NCI-H2196 treated with DMSO at 0.1 percent for 48 hours (cell line): ENCODE measurements at regions not wholly inside any gene's neighbourhood (a gene's known extent, or its start where the extent isn't known, plus 50 kb on each side); places are given as distances from the start of the nearest gene placed in this dataset.

ENCODE experiments used
- DNase-seq: peaks from one replicate; lab custom pipeline; 2025; ENCODE audit not compliant: unreplicated experiment; lab: John Stamatoyannopoulos, UW

DNA sequence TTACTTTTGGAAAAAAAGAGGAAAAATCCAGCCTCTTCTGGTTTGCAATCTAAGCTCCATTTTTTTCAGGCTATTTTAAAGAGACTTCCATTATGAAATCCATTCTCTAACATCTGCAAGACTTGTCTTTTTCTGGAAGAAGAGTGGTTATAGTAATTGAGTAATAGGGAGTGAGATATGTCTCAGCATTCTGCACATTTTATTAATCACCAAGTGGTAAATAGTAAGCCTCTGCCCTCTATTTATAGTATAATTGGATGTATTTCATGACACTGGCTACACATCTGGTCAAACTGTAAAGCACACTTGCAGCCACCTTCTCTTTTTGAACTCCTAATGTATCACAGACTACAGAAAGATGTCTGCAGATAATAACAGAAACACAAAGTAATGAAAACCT lies 391.1 kb downstream of the ETS1 start:
- no peak for DNase-seq

DNA sequence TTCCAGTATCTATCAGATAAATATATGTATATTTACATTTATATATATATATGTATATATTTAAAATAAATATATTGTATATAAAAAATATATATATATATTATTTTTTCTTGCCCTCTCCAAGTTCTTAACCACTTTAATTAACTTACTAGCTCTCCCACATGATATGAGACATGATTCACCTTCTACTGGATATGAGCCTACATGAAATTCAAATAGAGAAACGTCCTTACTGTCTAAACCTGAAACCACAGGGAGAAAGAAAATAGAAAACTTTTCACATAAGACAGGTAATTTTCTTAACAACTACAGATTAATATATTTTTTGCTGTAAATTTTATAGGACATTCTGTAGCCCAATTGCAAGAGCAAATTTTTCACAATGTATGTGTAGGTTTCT lies 391.6 kb downstream of the ETS1 start:
- no peak for DNase-seq

DNA sequence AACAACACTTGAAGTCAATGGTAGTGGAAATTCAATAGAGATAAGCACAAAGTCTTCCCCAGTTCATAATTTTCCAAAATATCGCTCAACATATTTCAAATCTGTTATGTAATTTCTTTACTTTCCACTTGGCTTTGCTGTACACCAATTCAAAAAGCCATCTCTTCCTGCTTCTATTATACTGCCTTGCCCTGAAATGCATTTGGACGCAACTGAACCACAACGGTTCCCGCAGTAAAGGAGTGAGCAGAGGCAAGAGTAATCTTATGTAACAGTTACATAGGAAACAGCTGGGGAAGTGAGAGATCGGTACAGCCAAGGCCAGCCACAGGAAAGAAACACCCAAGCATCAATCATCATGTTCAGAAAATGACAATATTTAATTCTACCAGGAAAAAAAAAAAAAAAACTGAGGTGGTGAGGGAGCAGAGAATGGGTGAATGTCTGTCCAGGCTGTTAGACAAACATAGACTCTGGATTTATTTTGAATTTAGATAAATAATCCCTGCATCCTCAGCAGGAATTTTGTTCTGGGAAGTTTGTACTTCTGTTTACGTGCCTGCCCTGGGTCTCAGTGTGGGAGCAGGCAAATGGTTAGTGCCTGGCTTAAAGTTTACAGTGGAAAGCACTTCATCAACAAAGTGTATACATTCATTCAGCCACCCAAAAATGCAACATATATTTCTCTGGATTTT lies 392.2 kb downstream of the ETS1 start:
- DNase-seq = no peak

DNA sequence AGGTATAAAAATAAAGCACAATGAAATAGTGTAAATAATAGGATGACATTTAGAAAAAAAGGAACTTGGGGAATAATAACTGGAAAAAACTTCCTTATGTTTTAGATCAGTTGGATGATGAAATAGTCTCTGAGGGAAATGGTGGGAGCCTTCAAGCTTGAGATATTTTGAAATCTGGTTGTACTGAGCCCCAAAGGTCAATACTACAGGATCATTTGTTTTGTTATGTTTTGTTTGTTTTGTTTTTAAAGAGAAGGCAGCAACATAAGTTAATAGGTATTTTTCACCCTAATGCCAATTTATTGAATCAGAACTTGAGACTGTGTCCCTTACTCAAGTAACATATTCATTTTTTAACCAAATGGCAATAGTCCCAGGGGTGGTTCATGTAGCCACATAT lies 393.1 kb downstream of the ETS1 start:
- DNase-seq = no peak

DNA sequence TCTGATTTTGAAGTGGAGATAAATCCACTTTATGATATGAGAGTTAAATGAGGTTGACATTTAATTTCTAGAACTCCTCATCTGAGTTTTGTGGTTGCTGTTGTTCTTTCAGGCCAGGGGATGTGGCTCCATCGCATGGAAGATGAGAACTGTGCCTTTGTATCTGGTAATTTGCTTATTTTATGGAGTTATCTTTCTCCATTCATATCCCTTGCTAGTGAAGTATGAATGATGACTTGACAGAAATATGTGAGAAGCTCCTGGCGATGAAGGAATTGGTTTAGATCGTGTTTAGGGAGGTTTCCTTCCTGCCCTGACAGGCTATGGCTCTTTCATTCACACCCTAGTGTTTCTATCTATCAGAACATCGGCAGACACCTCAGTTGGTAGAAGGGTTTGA lies 393.7 kb downstream of the ETS1 start:
- no peak for DNase-seq

DNA sequence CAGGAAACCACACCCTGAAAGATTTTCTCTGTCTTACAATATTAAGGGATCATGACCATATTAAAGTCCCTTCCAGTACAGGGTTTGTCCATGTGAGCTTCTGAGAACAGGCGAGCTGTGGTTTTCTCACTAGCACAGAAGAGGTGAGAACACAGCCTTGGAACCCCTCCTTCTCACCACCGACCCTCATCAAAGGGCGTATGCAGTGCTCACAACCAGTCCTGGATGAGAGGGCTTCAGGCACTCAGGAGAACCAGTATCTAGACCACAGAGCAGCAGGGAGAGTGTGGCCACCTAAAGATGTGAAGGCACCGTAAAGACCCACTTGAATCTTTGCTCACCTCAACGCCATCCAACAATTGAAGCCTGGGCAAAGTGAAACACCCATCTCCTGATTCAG lies 397.0 kb downstream of the ETS1 start:
- DNase-seq = no peak

DNA sequence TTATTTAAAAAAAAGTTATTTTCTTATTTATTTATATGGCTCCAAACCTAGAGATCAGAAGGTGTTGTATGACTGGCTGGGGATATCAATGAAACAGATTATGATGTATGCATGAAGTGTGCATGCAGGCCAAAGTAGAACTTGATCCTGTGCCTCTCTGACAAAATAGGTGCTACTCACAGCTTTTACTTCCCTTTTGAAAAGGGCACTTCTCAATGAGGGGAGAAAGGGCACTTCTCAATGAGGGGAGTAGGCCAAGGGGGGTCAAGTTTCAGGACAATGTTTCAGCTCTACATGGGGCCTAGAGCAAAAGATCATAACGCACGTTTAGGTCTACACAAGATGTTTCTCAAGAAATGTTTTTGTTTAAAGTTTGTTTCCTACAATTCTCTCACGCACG lies 397.5 kb downstream of the ETS1 start:
- DNase-seq = no peak

DNA sequence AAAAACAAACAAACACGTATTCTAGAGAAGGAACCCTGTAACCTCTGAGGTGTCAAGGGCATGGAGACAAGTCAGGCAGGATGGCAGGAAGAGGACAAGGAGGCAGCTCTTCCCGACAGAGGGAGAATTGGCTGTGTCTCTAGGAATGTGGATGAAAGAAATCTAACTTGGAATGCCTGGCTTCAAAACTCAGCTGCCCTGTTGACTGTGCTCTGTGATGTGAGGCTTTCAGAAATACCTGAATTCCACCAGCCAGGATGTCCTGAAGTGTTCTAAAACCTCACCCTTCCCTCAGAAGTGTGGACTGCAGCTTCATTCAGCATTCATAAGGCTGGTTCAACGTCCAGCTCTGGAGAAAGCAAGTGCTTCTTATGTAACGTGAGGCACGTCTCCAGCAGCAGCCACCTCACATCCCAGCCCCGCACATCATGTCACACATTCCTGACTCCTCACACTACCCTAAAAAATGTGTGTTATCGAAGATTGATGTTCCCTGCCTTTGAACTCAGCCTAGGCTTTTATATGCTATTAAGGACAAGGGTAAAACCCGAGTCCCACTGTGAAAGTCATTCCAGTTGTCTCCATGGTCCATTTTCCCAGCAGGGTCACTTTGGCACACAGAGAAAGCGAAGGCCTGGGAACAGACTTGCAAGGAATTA lies 398.9 kb downstream of the ETS1 start:
- no peak for DNase-seq

DNA sequence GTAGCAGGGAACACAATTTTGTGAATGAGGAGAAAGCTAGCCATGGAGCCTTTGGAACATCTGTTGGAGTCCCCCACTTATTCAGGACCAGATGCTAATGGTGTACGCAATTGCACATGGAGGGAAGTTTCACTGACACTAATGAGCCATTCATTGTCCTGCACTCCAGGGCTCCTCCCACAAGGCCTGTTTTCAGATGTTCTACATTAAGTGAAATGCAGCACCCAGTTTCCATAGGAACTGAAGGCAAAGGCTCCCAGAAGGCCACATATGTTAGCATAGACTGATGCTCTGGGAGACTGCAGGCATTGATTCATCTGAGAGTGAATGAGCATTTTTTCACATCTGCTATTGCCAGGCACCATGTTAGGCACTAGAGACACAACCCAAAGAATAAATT lies 399.5 kb downstream of the ETS1 start:
- DNase-seq = no peak

DNA sequence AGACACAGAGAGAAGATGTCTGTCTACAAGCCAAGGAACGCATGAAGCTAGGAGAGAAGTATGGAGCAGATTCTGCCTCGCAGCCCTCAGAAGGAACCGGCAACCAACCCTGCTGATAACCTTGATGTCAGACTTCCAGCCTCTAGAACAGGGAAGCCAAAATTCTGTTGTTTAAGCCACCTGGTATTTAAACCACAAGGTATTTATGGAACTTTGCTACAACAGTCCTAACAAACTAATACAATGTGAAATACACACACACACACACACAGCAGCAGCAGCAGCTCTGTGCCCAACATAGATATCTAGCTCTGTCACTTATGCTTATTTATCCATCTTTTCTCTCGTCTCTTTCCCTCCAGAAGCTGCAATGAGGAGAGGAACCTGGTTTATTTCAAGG lies 400.0 kb downstream of the ETS1 start:
- DNase-seq = no peak

DNA sequence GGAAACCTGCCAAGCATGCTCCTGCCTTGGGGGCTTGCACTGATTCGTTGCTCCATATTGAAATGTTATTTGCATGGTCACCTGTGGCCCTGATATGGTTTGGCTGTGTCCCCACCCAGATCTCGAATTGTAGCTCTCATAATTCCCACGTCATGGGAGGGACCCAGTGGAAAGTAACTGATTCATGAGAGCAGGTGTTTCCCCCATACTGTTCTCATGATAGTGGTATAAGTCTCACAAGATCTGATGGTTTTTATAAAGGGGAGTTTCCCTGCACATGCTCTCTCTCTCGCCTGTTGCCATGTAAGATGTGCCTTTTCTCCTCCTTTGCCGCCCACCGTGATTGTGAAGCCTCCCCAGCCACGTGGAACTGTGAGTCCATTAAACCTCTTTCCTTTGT lies 402.4 kb downstream of the ETS1 start:
- no peak for DNase-seq

DNA sequence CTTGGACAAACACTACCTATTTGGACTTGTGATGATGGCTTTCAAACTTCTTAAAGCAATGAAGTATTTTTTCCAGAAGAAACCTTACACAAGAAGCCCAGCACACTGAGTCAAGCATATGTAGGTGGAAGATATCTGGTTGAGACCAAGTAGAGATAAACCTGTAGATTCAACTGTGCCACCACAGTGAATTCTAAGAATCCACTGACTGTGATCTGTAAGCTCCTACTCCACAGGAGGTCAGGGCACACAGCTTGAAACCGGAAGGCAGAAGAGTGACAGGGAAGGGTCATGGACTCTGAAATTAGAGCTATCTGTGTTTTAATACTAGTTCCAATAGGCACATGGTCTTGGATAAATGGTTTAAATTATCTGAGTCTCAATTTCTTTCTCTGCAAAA lies 404.5 kb downstream of the ETS1 start:
- no peak for DNase-seq

DNA sequence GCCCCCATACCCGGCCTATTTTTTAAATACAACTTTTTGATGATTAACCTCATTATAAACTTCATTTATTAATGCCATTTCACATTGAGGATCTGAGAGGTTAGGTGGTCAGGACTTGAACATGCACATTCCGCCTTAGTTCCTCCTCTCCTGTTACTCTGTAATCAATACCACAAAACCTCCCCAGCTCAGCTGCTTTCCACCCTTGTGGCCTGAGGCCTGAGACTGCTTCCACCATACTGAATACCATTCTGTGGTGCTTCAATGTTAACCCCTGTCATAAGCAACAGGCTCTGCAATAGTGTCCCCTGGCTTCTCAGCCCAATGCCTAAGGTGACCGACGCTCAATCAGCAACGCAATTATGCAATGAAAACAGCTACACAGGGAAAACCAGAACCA lies 405.4 kb downstream of the ETS1 start:
- no peak for DNase-seq

DNA sequence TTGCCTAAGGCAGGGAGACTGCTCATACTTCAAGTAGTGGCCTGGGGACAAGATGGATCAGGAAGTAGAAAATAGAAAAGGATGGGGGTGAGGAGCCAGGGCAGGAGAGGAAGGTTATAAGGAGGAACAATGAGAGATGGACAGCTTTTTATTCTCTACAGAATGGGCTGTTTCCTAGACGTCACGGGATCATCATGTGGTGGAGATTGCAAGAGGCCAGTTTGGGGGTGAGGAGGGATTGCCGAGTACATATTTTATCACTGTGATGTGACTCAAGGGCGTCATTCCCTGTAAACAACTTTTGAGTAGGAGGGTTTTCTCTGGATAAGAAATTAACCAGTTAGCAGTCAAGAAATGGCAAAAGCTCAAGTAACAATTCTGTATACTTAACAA lies 406.3 kb downstream of the ETS1 start:
- no peak for DNase-seq

DNA sequence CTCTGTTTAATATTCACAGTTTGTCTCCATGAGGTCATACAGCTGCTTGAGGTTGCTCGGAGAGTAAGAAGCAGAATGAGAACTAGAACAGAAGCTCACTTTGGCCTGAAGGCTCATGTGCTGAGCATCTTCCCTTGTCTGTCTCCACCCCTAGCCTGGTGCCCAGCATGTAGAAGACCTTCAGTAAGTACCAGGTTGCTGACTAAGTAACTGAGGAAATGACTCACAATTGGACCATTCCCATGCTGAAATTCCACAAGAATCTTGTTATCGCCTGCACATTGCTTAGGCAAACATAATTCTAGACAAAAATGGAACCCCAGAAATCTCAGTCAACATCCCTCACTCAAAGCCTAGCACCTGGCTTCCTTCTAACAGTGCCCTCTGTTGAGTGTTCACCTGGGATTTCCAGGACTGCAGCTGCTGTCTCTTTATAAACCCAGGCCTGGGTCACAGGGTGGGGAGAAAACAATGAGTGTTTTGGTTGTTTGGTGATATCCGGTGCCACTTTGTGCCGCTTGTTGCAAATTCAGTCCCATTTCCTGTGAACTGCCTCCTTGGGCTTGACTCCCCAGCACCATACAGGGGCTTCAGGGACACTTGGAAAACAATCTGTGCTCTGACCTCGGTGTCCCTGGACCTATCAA lies 406.8 kb downstream of the ETS1 start:
- no peak for DNase-seq

DNA sequence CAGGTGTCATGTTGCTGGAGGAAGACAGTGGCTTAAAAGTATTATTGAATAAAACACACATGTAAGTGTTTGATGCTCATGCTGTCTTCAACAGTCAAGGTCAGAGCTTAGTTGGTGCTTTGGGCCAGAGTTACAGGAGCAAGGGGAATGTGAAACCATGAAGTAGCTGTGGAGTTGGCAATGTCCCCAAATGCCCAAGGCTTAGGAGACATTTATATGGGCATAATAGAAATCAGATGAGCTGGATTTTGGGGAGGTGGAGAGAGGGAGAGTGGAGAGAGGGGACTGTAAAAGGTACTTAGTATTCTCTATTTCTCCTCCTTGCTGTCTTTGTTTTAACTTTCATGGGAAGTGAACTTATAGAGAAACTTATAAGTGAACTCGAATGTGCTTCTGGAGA lies 407.8 kb downstream of the ETS1 start:
- no peak for DNase-seq

DNA sequence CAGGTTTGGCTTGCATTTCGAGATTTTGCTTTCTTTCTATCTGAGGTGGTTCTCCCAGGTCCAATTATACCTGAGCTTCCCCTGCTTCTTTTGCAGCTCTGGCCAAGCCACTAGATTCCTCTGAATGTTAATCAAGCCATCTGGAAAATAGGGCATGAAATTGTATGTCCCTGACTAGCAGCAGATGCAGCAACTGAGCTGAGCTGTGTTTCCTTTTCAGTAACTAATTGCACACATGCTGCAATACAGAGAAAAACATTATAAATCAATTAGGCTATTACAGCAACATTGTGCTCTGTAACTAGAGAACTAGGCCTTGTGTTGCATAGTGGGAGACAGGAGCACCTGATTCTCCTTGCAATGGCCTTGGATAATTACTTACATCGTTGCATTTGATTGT lies 408.3 kb downstream of the ETS1 start:
- no peak for DNase-seq

DNA sequence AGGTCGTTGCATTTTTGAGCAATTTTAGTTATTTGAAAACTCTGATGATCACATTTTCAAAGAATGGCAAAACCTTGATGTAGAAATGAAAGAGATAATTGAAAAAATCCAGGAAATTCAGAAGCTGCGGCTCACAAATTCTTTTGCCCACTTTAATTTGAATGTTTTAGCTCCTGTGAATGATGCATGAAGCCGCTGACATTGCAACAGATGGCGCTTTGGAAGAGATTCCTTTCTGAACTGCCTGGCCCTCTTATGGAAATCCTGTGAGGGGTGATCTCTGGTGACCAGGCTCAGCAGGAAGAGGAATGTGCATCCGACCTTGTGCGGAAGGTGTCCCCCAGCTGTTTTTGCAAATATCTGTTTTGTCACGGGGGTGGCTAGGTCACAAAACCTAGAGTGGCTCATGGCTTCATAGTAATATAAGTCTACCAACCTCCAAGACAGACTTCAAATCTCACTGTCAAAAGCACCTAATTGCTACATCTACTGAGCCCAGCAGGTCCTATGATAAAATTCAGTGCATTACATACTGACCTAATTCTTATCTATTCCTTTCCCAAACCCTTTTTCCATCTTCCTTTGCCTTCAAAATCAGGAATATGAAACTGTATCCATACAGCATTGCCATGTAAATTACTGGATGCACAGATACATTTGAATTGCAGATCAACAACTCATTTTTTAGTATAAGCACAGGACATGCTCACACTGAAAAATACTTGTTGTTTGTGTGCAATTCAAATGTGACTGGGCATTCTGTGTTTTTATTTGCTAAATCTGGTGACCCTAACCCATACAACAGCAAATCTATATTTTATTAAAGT lies 412.7 kb downstream of the ETS1 start:
- no peak for DNase-seq

DNA sequence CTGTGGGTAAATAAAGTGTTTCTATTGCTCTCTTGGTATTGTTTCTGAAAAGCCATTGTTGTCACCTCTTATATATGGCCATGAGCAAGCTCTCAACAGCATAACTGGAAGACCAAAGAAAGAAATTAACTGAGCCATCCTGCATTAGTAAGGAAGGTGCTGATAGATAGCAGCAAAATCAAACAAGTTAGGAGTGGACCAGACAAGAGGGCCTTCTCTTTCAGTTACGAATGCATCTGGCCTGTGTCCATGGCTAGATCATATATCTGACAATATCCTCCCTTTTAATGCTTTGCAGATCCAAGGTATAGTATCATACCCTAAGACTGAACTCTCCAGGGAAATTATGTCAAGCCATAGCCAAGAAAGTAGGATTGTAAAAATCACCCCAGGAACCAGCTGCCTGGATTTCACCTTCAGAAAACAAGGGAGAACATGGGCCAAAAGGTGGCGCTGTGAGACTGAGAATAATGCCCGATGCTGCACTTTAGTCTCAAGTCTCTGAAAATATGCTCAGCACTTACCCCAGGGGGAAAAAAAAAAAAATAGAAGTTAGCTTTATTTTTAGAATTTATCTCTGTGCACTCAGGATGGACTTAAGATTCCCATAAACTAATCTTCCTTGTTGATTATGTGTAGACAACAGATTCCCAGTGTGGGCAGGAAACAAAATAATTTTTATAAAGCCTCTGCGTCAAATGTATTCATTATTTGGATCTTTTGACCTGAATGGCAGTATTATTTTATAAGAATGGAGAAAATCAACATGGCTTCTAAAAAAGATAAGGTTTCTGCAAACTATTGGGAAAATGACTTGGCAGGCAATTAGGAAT lies 415.1 kb downstream of the ETS1 start:
- peak; percentile 57 for DNase-seq

DNA sequence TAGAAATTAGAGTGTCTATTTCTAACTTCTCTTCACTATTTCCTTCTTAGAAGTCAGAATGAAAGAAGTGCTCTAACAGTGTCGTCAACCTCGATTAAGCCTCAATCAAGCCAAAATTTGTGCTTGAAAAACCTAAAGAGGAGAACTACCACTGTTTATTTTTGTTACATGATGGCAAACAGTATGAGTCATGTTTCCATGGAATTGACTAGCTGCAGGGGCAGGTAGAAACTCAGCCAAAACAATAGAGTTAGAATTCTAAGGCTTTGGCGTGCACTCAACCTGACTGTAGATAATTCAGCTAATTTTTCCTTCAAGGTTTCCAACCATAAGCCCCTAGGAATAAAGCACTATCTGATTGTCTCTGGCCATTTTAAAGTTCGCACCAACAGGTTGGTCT lies 415.9 kb downstream of the ETS1 start:
- no peak for DNase-seq

DNA sequence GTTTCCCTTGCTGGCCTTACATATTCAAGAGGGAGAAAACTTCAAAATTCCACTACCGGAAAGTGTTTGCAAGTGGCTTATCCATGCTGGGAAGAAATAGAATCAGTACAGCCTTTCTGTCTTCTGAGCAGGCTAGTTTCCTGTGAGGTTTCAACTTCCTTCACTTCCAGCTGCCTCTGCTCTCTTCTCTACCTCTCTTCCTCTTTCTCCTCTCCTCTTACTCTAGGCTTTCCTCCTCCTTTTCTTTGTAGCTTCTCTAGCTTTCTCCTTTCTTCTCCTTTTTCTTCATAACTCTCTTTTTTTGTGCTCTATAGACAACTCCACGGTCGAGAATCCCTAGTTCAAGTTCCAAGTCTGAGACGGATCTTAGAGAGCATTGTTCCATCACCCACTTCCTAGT lies 421.8 kb downstream of the ETS1 start:
- DNase-seq = no peak
